Ammon's horn (tissue), 1 donor: ENCODE measurements at regions not wholly inside any gene's neighbourhood (a gene's known extent, or its start where the extent isn't known, plus 50 kb on each side); places are given as distances from the start of the nearest gene placed in this dataset.
"Not testable (repeated sequence)": the region's sequence is repeated elsewhere in the genome, so short reads cannot be mapped to it uniquely, and the experiment has no call there.

Experiments used
- DNase-seq: peaks from one replicate; pipeline ENCODE4 v3.0.0-alpha.2; 2016; ENCODE audit warnings: low spot score

- DNase-seq: no peak
Observed at GRCh38 chr10:78437998-78438906, 404.6 kb downstream of the RPS24 start.

GRCh38 chr10:78438907-78439809 lies 405.5 kb downstream of the RPS24 start:
- no peak for DNase-seq

- DNase-seq: no peak
Observed at GRCh38 chr10:78441010-78441409, 407.3 kb downstream of the RPS24 start.

- no peak for DNase-seq
Observed at GRCh38 chr10:78441694-78442093, 408.0 kb downstream of the RPS24 start.

GRCh38 chr10:78442836-78443550 lies 409.3 kb downstream of the RPS24 start:
- DNase-seq: no peak

- DNase-seq: no peak
Observed at GRCh38 chr10:78443900-78444571, 410.4 kb downstream of the RPS24 start.

- not testable (repeated sequence) for DNase-seq
Observed at GRCh38 chr10:78444741-78445140, 411.1 kb downstream of the RPS24 start.

GRCh38 chr10:78445308-78445707 lies 411.6 kb downstream of the RPS24 start:
- no peak for DNase-seq

GRCh38 chr10:78448470-78448869 lies 414.8 kb downstream of the RPS24 start:
- DNase-seq: no peak

- no peak for DNase-seq
Observed at GRCh38 chr10:78448994-78449418, 415.3 kb downstream of the RPS24 start.

- DNase-seq: no peak
Observed at GRCh38 chr10:78449554-78449953, 415.9 kb downstream of the RPS24 start.

- DNase-seq: no peak
Observed at GRCh38 chr10:78450239-78450638, 416.6 kb downstream of the RPS24 start.

- DNase-seq: no peak
Observed at GRCh38 chr10:78450807-78451485, 417.3 kb downstream of the RPS24 start.

- DNase-seq: no peak
Observed at GRCh38 chr10:78451592-78451991, 417.9 kb downstream of the RPS24 start.

GRCh38 chr10:78454123-78454645 lies 420.5 kb downstream of the RPS24 start:
- no peak for DNase-seq

GRCh38 chr10:78455236-78455635 lies 421.6 kb downstream of the RPS24 start:
- no peak for DNase-seq

- DNase-seq: no peak
Observed at GRCh38 chr10:78455811-78456210, 422.1 kb downstream of the RPS24 start.

- DNase-seq: no peak
Observed at GRCh38 chr10:78456649-78457400, 423.2 kb downstream of the RPS24 start.

- no peak for DNase-seq
Observed at GRCh38 chr10:78457804-78458482, 424.3 kb downstream of the RPS24 start.
